Activated T-helper 2 cell treated with anti-CD3 and anti-CD28 coated beads, Interferon-gamma antibody, Interleukin-2, Interleukin-4, amounts not matched to agents 10 μg/mL and 5 μg/mL and 100 μg/mL, durations not matched to agents 14 hours and 24 hours and 36 hours (primary cell): ENCODE measurements at regions not wholly inside any gene's neighbourhood (a gene's known extent, or its start where the extent isn't known, plus 50 kb on each side); places are given as distances from the start of the nearest gene placed in this dataset.

Source experiments
- DNase-seq: peaks from one replicate; pipeline ENCODE4 v3.0.0; 2021; ENCODE audit warnings: low spot score
- H3K27ac Mint-ChIP-seq: one replicate; pipeline ENCODE4 v1.8.0; 2021; ENCODE audit warnings: mixed read lengths
- H3K27me3 Mint-ChIP-seq: one replicate; pipeline ENCODE4 v1.8.0; 2021; ENCODE audit warnings: low read depth, mixed read lengths
- H3K36me3 Mint-ChIP-seq: one replicate; pipeline ENCODE4 v1.8.0; 2021; ENCODE audit warnings: low read depth, mixed read lengths
- H3K4me1 Mint-ChIP-seq: one replicate; pipeline ENCODE4 v1.8.0; 2021; ENCODE audit warnings: low read depth, mixed read lengths
- H3K4me3 Mint-ChIP-seq: one replicate; pipeline ENCODE4 v1.8.0; 2021; ENCODE audit warnings: low read depth, mild to moderate bottlenecking, moderate library complexity, mixed read lengths
- H3K9me3 Mint-ChIP-seq: one replicate; pipeline ENCODE4 v1.8.0; 2021; ENCODE audit warnings: mixed read lengths
- intact Hi-C: fragments of 100-400 bp; cut with micrococcal nuclease; formaldehyde crosslinking; loops from one replicate; pipeline ENCODE4 v1.15.1; 2023

GRCh38 chr10:85145966-85146365 lies 817.6 kb downstream of the CCSER2 start:
- Mint-ChIP-seq H3K4me1 (no peaks in the 10 kb centered on the region), H3K9me3 (no peaks in the 10 kb centered on the region), H3K27me3 (no peaks in the 10 kb centered on the region), H3K36me3 (no peaks in the 10 kb centered on the region), H3K4me3 (no peak overlapping the region), H3K27ac (no peak overlapping the region)
- DNase-seq: no peak
- intact Hi-C loops: no loop called here

GRCh38 chr10:85147346-85148250 lies 819.2 kb downstream of the CCSER2 start:
- H3K27ac Mint-ChIP-seq: no peak overlapping the region
- H3K4me1 Mint-ChIP-seq: no peaks in the 10 kb centered on the region
- no peaks in the 10 kb centered on the region for H3K36me3 Mint-ChIP-seq
- H3K4me3 Mint-ChIP-seq: no peak overlapping the region
- no peaks in the 10 kb centered on the region for H3K27me3 Mint-ChIP-seq
- intact Hi-C loops: no loop called here
- no peak for DNase-seq
- H3K9me3 Mint-ChIP-seq: no peaks in the 10 kb centered on the region

GRCh38 chr10:85148693-85149640 lies 820.6 kb downstream of the CCSER2 start:
- DNase-seq: no peak
- no peaks in the 10 kb centered on the region for H3K27me3 Mint-ChIP-seq
- H3K4me1 Mint-ChIP-seq: no peaks in the 10 kb centered on the region
- intact Hi-C loops: no loop called here
- H3K27ac Mint-ChIP-seq: no peak overlapping the region
- H3K36me3 Mint-ChIP-seq: no peaks in the 10 kb centered on the region
- H3K9me3 Mint-ChIP-seq: no peaks in the 10 kb centered on the region
- no peak overlapping the region for H3K4me3 Mint-ChIP-seq

GRCh38 chr10:85149766-85150165 lies 821.4 kb downstream of the CCSER2 start:
- intact Hi-C loops: no loop called here
- no peaks in the 10 kb centered on the region for H3K36me3 Mint-ChIP-seq
- H3K27me3 Mint-ChIP-seq: no peaks in the 10 kb centered on the region
- H3K4me3 Mint-ChIP-seq: no peak overlapping the region
- H3K27ac Mint-ChIP-seq: no peak overlapping the region
- no peak for DNase-seq
- H3K9me3 Mint-ChIP-seq: no peaks in the 10 kb centered on the region
- H3K4me1 Mint-ChIP-seq: no peaks in the 10 kb centered on the region

- no peak overlapping the region for H3K4me3 Mint-ChIP-seq
- no peak for DNase-seq
- intact Hi-C loops: no loop called here
- no peaks in the 10 kb centered on the region for H3K27me3 Mint-ChIP-seq
- H3K4me1 Mint-ChIP-seq: no peaks in the 10 kb centered on the region
- no peaks in the 10 kb centered on the region for H3K36me3 Mint-ChIP-seq
- no peaks in the 10 kb centered on the region for H3K9me3 Mint-ChIP-seq
- H3K27ac Mint-ChIP-seq: no peak overlapping the region
These were observed 823.1 kb downstream of the CCSER2 start for GRCh38 chr10:85151506-85151905.

GRCh38 chr10:85152496-85152895 lies 824.1 kb downstream of the CCSER2 start:
- no peaks in the 10 kb centered on the region for H3K36me3 Mint-ChIP-seq
- H3K4me1 Mint-ChIP-seq: no peaks in the 10 kb centered on the region
- no peak for DNase-seq
- H3K9me3 Mint-ChIP-seq: no peaks in the 10 kb centered on the region
- no peak overlapping the region for H3K27ac Mint-ChIP-seq
- no peak overlapping the region for H3K4me3 Mint-ChIP-seq
- no peaks in the 10 kb centered on the region for H3K27me3 Mint-ChIP-seq
- intact Hi-C loops: no loop called here

- Mint-ChIP-seq H3K4me1 (no peaks in the 10 kb centered on the region), H3K27me3 (no peaks in the 10 kb centered on the region), H3K27ac (no peak overlapping the region), H3K36me3 (no peaks in the 10 kb centered on the region), H3K4me3 (no peak overlapping the region), H3K9me3 (no peaks in the 10 kb centered on the region)
- no peak for DNase-seq
- intact Hi-C loops: no loop called here
These were observed 824.5 kb downstream of the CCSER2 start for GRCh38 chr10:85152911-85153310.

- Mint-ChIP-seq H3K4me3 (no peak overlapping the region), H3K27ac (no peak overlapping the region), H3K27me3 (no peaks in the 10 kb centered on the region), H3K4me1 (no peaks in the 10 kb centered on the region), H3K9me3 (no peaks in the 10 kb centered on the region), H3K36me3 (no peaks in the 10 kb centered on the region)
- intact Hi-C loops: no loop called here
- DNase-seq: no peak
These were observed 828.8 kb downstream of the CCSER2 start for GRCh38 chr10:85157206-85157605.

GRCh38 chr10:85168243-85168642 lies 839.9 kb downstream of the CCSER2 start:
- intact Hi-C loops: no loop called here
- no peak overlapping the region for H3K4me3 Mint-ChIP-seq
- H3K4me1 Mint-ChIP-seq: no peaks in the 10 kb centered on the region
- H3K27ac Mint-ChIP-seq: no peak overlapping the region
- H3K9me3 Mint-ChIP-seq: no peaks in the 10 kb centered on the region
- H3K36me3 Mint-ChIP-seq: no peaks in the 10 kb centered on the region
- DNase-seq: no peak
- H3K27me3 Mint-ChIP-seq: no peaks in the 10 kb centered on the region

GRCh38 chr10:85170026-85170425 lies 841.6 kb downstream of the CCSER2 start:
- no peak for DNase-seq
- Mint-ChIP-seq H3K4me1 (no peaks in the 10 kb centered on the region), H3K27ac (no peak overlapping the region), H3K4me3 (no peak overlapping the region), H3K27me3 (no peaks in the 10 kb centered on the region), H3K9me3 (no peaks in the 10 kb centered on the region), H3K36me3 (no peaks in the 10 kb centered on the region)
- intact Hi-C loops: no loop called here

GRCh38 chr10:85175635-85176034 lies 847.2 kb downstream of the CCSER2 start:
- Mint-ChIP-seq H3K36me3 (no peaks in the 10 kb centered on the region), H3K27ac (no peak overlapping the region), H3K27me3 (no peaks in the 10 kb centered on the region), H3K4me3 (no peak overlapping the region), H3K9me3 (no peaks in the 10 kb centered on the region), H3K4me1 (no peaks in the 10 kb centered on the region)
- no peak for DNase-seq
- intact Hi-C loops: no loop called here

GRCh38 chr10:85177767-85178166 lies 849.4 kb downstream of the CCSER2 start:
- no peak overlapping the region for H3K27ac Mint-ChIP-seq
- no peak overlapping the region for H3K4me3 Mint-ChIP-seq
- H3K9me3 Mint-ChIP-seq: no peaks in the 10 kb centered on the region
- no peak for DNase-seq
- intact Hi-C loops: no loop called here
- no peaks in the 10 kb centered on the region for H3K4me1 Mint-ChIP-seq
- no peaks in the 10 kb centered on the region for H3K36me3 Mint-ChIP-seq
- no peaks in the 10 kb centered on the region for H3K27me3 Mint-ChIP-seq

- H3K27me3 Mint-ChIP-seq: no peaks in the 10 kb centered on the region
- intact Hi-C loops: no loop called here
- H3K4me3 Mint-ChIP-seq: no peak overlapping the region
- H3K36me3 Mint-ChIP-seq: no peaks in the 10 kb centered on the region
- H3K9me3 Mint-ChIP-seq: peaks cover 4% of the 10 kb centered on the region
- H3K27ac Mint-ChIP-seq: no peak overlapping the region
- DNase-seq: no peak
- H3K4me1 Mint-ChIP-seq: no peaks in the 10 kb centered on the region
These were observed 858.7 kb downstream of the CCSER2 start for GRCh38 chr10:85187047-85187446.
